Liver (tissue), 8 donors: ENCODE measurements at regions not wholly inside any gene's neighbourhood (a gene's known extent, or its start where the extent isn't known, plus 50 kb on each side); places are given as distances from the start of the nearest gene placed in this dataset.

Experiments used
- DNase-seq: peaks from one replicate; pipeline ENCODE4 v3.0.0-alpha.2; 2017; ENCODE audit warnings: low spot score
- H3K27ac ChIP-seq, 2 donors: one replicate each; pipeline ENCODE4 v1.7.0; 2013; ENCODE audit warnings: inconsistent platforms in 2 of 2, low read length in 2 of 2, control low read depth in 1 of 2, low read depth in 1 of 2, mild to moderate bottlenecking in 1 of 2
- H3K27me3 ChIP-seq, 4 donors: one replicate each; pipeline versions ENCODE4 v1.6.1 to v1.7.0; 2013; ENCODE audit warnings: low read length in 3 of 4, inconsistent platforms in 1 of 4, mild to moderate bottlenecking in 1 of 4, moderate library complexity in 1 of 4; ENCODE audit not compliant: control insufficient read depth in 4 of 4, insufficient read depth in 4 of 4
- H3K36me3 ChIP-seq, 4 donors: one replicate each; pipeline versions ENCODE4 v1.6.1 to v1.7.0; 2013; ENCODE audit warnings: low read length in 3 of 4, mild to moderate bottlenecking in 3 of 4, low read depth in 1 of 4, moderate library complexity in 1 of 4; ENCODE audit not compliant: control insufficient read depth in 4 of 4, insufficient read depth in 3 of 4
- H3K4me1 ChIP-seq, 4 donors: one replicate each; pipeline versions ENCODE4 v1.6.1 to v1.7.0; 2013; ENCODE audit warnings: low read length in 3 of 4, mild to moderate bottlenecking in 3 of 4, moderate library complexity in 1 of 4; ENCODE audit not compliant: control insufficient read depth in 4 of 4, insufficient read depth in 4 of 4
- H3K4me3 ChIP-seq, 3 donors: one replicate each; pipeline versions ENCODE4 v1.6.1 to v1.7.0; 2013; ENCODE audit warnings: low read length in 3 of 3, control low read depth in 1 of 3, low read depth in 1 of 3, mild to moderate bottlenecking in 1 of 3
- H3K9ac ChIP-seq, 2 donors: one replicate each; pipeline ENCODE4 v1.7.0; 2013; ENCODE audit warnings: low read length in 2 of 2, mild to moderate bottlenecking in 2 of 2, moderate library complexity in 2 of 2, control low read depth in 1 of 2, low read depth in 1 of 2
- H3K9me3 ChIP-seq, 4 donors: one replicate each; pipeline versions ENCODE4 v1.6.1 to v1.7.0; 2013; ENCODE audit warnings: low read length in 3 of 4; ENCODE audit not compliant: control insufficient read depth in 4 of 4
- EGR1 ChIP-seq, 2 donors: IDR thresholded peaks; 2 replicates each; pipeline ENCODE4 v1.6.1; 2016 to 2018; ENCODE audit warnings: antibody characterized with exemption in 2 of 2, low read depth in 2 of 2
- FOXA1 ChIP-seq: IDR thresholded peaks from 2 replicates; pipeline ENCODE4 v1.6.1; 2016; ENCODE audit warnings: antibody characterized with exemption
- FOXA2 ChIP-seq: IDR thresholded peaks from 2 replicates; pipeline ENCODE4 v1.6.1; 2016; ENCODE audit warnings: antibody characterized with exemption
- GABPA ChIP-seq, 2 donors: IDR thresholded peaks in 1 of 2; conservative IDR thresholded peaks in 1 of 2; 2 replicates each; pipeline ENCODE4 v1.6.1; 2016; ENCODE audit warnings: antibody characterized with exemption in 2 of 2, mild to moderate bottlenecking in 1 of 2, moderate library complexity in 1 of 2
- HNF4G ChIP-seq: IDR thresholded peaks from 2 replicates; pipeline ENCODE4 v1.6.1; 2016; ENCODE audit warnings: antibody characterized with exemption
- NR2F2 ChIP-seq: IDR thresholded peaks from 2 replicates; pipeline ENCODE4 v1.6.1; 2016; ENCODE audit warnings: antibody characterized with exemption
- RXRA ChIP-seq, 2 donors: IDR thresholded peaks; 2 replicates each; pipeline ENCODE4 v1.6.1; 2017 to 2018; ENCODE audit warnings: antibody characterized with exemption in 2 of 2, mild to moderate bottlenecking in 1 of 2
- SP1 ChIP-seq: IDR thresholded peaks from 2 replicates; pipeline ENCODE4 v1.6.1; 2018; ENCODE audit warnings: antibody characterized with exemption, mild to moderate bottlenecking
- TAF1 ChIP-seq: conservative IDR thresholded peaks from 2 replicates; pipeline ENCODE4 v1.6.1; 2016; ENCODE audit warnings: antibody characterized with exemption, mild to moderate bottlenecking
- WGBS: extraction: QIAGEN DNeasy Blood & Tissue Kit; methylation state at CpG from one replicate; pipeline ENCODE4 v1.1.7; 2013; 5-methylcytosine and 5-hydroxymethylcytosine counted together
- TF ChIP-seq, protein P1 (sequence below): IDR thresholded peaks from 2 replicates; pipeline ENCODE4 v1.6.1; 2016; ENCODE audit warnings: antibody characterized with exemption, mild to moderate bottlenecking
- TF ChIP-seq, protein P2 (sequence below): fragments of 150-350 bp; IDR thresholded peaks from 2 replicates; pipeline ENCODE4 v1.5.1; 2017; ENCODE audit warnings: improper control_type of control experiment, low read depth, low read length; ENCODE audit not compliant: missing input control
- TF ChIP-seq, protein P3 (sequence below): IDR thresholded peaks from 2 replicates; pipeline ENCODE4 v1.6.1; 2016; ENCODE audit warnings: antibody characterized with exemption
- TF ChIP-seq, protein P4 (sequence below): IDR thresholded peaks from 2 replicates; pipeline ENCODE4 v1.6.1; 2016; ENCODE audit warnings: antibody characterized with exemption
- donor health status: healthy.
- donor health status: healthy.
- donor health status: healthy.
- donor health status: healthy.
- donor health status: healthy.

DNA sequence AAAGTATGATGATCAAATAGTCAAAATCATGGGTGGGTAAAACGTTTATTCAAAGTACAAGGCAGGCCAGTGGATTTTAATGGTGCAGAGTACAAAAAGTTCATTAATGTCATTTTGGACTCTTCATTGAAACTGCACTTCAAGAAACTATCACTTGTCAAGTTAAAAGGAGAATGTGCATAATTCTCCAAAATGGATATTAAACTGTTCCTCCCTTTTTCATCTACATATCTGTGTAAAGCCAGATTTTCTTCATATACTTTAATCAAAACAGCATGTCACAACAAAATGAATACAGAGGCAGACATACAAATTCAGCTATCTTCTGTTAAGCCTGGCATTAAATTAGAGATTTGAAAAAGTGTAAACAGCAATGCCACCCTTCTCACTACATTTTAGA lies 401.6 kb downstream of the NR2F1-AS1 start (continued):
- TF ChIP-seq, protein P1, sequence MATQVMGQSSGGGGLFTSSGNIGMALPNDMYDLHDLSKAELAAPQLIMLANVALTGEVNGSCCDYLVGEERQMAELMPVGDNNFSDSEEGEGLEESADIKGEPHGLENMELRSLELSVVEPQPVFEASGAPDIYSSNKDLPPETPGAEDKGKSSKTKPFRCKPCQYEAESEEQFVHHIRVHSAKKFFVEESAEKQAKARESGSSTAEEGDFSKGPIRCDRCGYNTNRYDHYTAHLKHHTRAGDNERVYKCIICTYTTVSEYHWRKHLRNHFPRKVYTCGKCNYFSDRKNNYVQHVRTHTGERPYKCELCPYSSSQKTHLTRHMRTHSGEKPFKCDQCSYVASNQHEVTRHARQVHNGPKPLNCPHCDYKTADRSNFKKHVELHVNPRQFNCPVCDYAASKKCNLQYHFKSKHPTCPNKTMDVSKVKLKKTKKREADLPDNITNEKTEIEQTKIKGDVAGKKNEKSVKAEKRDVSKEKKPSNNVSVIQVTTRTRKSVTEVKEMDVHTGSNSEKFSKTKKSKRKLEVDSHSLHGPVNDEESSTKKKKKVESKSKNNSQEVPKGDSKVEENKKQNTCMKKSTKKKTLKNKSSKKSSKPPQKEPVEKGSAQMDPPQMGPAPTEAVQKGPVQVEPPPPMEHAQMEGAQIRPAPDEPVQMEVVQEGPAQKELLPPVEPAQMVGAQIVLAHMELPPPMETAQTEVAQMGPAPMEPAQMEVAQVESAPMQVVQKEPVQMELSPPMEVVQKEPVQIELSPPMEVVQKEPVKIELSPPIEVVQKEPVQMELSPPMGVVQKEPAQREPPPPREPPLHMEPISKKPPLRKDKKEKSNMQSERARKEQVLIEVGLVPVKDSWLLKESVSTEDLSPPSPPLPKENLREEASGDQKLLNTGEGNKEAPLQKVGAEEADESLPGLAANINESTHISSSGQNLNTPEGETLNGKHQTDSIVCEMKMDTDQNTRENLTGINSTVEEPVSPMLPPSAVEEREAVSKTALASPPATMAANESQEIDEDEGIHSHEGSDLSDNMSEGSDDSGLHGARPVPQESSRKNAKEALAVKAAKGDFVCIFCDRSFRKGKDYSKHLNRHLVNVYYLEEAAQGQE = no peak
- TF ChIP-seq FOXA2 = no peak
- TF ChIP-seq, protein P2, sequence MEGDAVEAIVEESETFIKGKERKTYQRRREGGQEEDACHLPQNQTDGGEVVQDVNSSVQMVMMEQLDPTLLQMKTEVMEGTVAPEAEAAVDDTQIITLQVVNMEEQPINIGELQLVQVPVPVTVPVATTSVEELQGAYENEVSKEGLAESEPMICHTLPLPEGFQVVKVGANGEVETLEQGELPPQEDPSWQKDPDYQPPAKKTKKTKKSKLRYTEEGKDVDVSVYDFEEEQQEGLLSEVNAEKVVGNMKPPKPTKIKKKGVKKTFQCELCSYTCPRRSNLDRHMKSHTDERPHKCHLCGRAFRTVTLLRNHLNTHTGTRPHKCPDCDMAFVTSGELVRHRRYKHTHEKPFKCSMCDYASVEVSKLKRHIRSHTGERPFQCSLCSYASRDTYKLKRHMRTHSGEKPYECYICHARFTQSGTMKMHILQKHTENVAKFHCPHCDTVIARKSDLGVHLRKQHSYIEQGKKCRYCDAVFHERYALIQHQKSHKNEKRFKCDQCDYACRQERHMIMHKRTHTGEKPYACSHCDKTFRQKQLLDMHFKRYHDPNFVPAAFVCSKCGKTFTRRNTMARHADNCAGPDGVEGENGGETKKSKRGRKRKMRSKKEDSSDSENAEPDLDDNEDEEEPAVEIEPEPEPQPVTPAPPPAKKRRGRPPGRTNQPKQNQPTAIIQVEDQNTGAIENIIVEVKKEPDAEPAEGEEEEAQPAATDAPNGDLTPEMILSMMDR = no peak

DNA sequence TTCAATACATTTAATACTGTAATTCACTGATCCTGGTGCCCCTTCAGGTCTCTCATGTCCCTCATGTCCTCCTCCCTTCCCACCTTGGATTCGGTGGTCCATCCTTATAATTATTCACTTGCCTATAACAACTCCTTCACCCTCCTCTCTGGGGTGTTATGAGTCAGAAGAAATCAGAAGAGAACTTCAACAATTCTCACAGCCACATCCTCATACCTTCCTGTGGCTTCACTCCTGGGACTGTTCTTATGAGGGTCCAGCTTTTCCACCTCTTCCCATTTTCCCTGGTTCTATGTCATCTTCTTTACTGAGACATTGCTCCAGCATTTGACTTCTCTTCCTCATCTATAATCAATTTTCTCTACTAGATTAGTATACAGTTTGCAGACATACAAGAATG lies 406.1 kb downstream of the NR2F1-AS1 start:
- Histone ChIP-seq H3K27ac (no peak overlapping the region), H3K9ac (no peak overlapping the region), H3K36me3 (no peaks in the 10 kb centered on the region), H3K9me3 (no peaks in the 10 kb centered on the region), H3K27me3 (no peaks in the 10 kb centered on the region), H3K4me3 (no peak overlapping the region), H3K4me1 (no peaks in the 10 kb centered on the region)
- no peak for DNase-seq
- TF ChIP-seq GABPA (IDR thresholded peaks at IDR 0.05 in 1 of 2, conservative IDR thresholded peaks at IDR 0.05 in 1 of 2) (no peak), NR2F2 (no peak)
- 88% methylated on average over 1 of the region's 1 CpG for WGBS

DNA sequence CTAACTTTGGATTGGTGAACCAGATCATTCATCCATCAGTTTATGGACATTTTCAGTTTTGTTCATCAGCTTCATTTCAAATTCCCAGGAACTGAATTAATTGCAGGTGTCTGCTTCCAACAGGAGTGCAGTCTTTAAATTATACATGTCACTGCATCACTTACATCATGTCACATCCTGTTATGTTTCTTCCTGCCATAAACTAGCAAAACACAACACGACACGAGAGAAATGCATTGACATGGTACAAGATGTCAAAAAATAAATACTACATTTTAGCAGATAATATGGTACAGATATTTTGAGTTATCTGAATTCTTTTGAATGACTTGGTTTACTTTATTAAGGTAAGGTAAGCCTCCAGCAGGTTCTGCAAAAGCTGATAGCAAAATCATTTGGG lies 415.5 kb downstream of the NR2F1-AS1 start:
- no peaks in the 10 kb centered on the region for H3K9me3 ChIP-seq
- no peak for DNase-seq
- H3K4me3 ChIP-seq = no peak overlapping the region
- TF ChIP-seq RXRA (IDR thresholded peaks at IDR 0.05) = no peak
- TF ChIP-seq EGR1 (IDR thresholded peaks at IDR 0.05; ENCODE audit: low read depth in 2 of 2) = no peak
- no peak for TF ChIP-seq NR2F2
- TF ChIP-seq, protein P3, sequence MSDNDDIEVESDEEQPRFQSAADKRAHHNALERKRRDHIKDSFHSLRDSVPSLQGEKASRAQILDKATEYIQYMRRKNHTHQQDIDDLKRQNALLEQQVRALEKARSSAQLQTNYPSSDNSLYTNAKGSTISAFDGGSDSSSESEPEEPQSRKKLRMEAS = no peak
- TF ChIP-seq HNF4G = no peak
- H3K9ac ChIP-seq = no peak overlapping the region
- H3K27me3 ChIP-seq = no peaks in the 10 kb centered on the region
- no peaks in the 10 kb centered on the region for H3K36me3 ChIP-seq
- WGBS = 79% methylated on average over 2 of the region's 2 CpGs
- H3K4me1 ChIP-seq = no peaks in the 10 kb centered on the region
- H3K27ac ChIP-seq = no peak overlapping the region

DNA sequence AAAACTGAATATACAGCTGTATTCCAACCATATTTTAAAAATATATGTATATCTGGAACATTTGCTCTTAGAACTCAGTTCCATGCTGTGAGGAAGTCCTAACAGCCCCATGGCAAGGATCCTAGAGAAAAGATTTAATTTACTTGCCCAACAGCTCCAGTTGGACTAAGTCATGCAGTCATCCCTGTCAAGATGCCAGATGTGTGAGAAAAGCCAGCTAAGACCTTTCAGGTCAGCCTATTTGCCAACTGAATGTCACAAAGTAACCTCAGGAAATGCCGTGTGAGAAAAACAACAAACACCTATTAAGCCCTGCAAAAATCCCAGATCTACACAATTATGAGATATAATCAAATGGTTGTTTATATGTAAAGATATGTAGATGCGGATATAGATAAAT lies 416.3 kb downstream of the NR2F1-AS1 start:
- H3K9me3 ChIP-seq = no peaks in the 10 kb centered on the region
- H3K36me3 ChIP-seq = no peaks in the 10 kb centered on the region
- H3K27me3 ChIP-seq = no peaks in the 10 kb centered on the region
- WGBS = 63% methylated on average over 2 of the region's 2 CpGs
- no peak overlapping the region for H3K4me3 ChIP-seq
- no peak overlapping the region for H3K9ac ChIP-seq
- no peaks in the 10 kb centered on the region for H3K4me1 ChIP-seq
- H3K27ac ChIP-seq = no peak overlapping the region
- no peak for DNase-seq
- TF ChIP-seq TAF1 (no peak), FOXA1 (no peak), NR2F2 (no peak), FOXA2 (no peak), RXRA (IDR thresholded peaks at IDR 0.05) (no peak), SP1 (no peak), HNF4G (no peak), GABPA (IDR thresholded peaks at IDR 0.05 in 1 of 2, conservative IDR thresholded peaks at IDR 0.05 in 1 of 2) (no peak)
- TF ChIP-seq, protein P4, sequence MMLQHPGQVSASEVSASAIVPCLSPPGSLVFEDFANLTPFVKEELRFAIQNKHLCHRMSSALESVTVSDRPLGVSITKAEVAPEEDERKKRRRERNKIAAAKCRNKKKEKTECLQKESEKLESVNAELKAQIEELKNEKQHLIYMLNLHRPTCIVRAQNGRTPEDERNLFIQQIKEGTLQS = no peak
- TF ChIP-seq, protein P1 = no peak
- TF ChIP-seq, protein P3 = no peak
- TF ChIP-seq, protein P2 = no peak
